Karpas-422 (cell line): ENCODE measurements at regions not wholly inside any gene's neighbourhood (a gene's known extent, or its start where the extent isn't known, plus 50 kb on each side); places are given as distances from the start of the nearest gene placed in this dataset.

Source experiments
- DNase-seq: peaks from one replicate; pipeline ENCODE4 v3.0.0-alpha.2; 2015
- H2AFZ ChIP-seq: fragments of 200-600 bp; sonication (generic); 2 replicates; pipeline ENCODE4 v1.6.1; 2014; ENCODE audit warnings: antibody characterized with exemption, low read length, mixed read lengths
- H3K27ac ChIP-seq: fragments of 200-600 bp; sonication (generic); 2 replicates; pipeline ENCODE4 v1.5.1; 2014; ENCODE audit warnings: mild to moderate bottlenecking, low read length, moderate library complexity
- H3K27me3 ChIP-seq: fragments of 200-600 bp; sonication (generic); 2 replicates; pipeline ENCODE4 v1.6.1; 2014; ENCODE audit warnings: low read length, mixed read lengths
- H3K36me3 ChIP-seq: fragments of 200-600 bp; sonication (generic); 2 replicates; pipeline ENCODE4 v1.6.1; 2014; ENCODE audit warnings: low read length, mixed read lengths; ENCODE audit not compliant: insufficient read depth
- H3K4me1 ChIP-seq: fragments of 200-600 bp; sonication (generic); 2 replicates; pipeline ENCODE4 v1.6.1; 2014; ENCODE audit warnings: mild to moderate bottlenecking, low read length, mixed read lengths
- H3K4me2 ChIP-seq: fragments of 200-600 bp; sonication (generic); 2 replicates; pipeline ENCODE4 v1.6.1; 2014; ENCODE audit warnings: low read length, low read depth, mild to moderate bottlenecking; ENCODE audit not compliant: poor library complexity, severe bottlenecking
- H3K4me3 ChIP-seq: fragments of 200-600 bp; sonication (generic); 2 replicates; pipeline ENCODE4 v1.5.1; 2014; ENCODE audit warnings: mild to moderate bottlenecking, antibody characterized with exemption, low read length, mixed read lengths
- H3K79me2 ChIP-seq: fragments of 200-600 bp; sonication (generic); 2 replicates; pipeline ENCODE4 v1.6.1; 2014; ENCODE audit warnings: mild to moderate bottlenecking, low read length, mixed read lengths
- H3K9ac ChIP-seq: fragments of 200-600 bp; sonication (generic); 2 replicates; pipeline ENCODE4 v1.6.0; 2014; ENCODE audit warnings: low read length
- H3K9me2 ChIP-seq: fragments of 200-600 bp; sonication (generic), shearing (Covaris generic); replicated peaks from 2 replicates; pipeline ENCODE4 v1.6.0; 2014; ENCODE audit warnings: mild to moderate bottlenecking, low read length, moderate library complexity; ENCODE audit not compliant: insufficient read depth
- H3K9me3 ChIP-seq: fragments of 300-700, 200-600 bp; sonication (generic); 2 replicates; pipeline ENCODE4 v1.6.1; 2014; ENCODE audit warnings: low read length, mixed read lengths
- H4K20me1 ChIP-seq: fragments of 200-600 bp; sonication (generic); 2 replicates; pipeline ENCODE4 v1.6.1; 2014; ENCODE audit warnings: mild to moderate bottlenecking, antibody characterized with exemption, low read length, low read depth; ENCODE audit not compliant: insufficient read depth

GRCh38 chr6:9401960-9402359 lies 966.6 kb upstream of the SLC35B3 start:
- no peak overlapping the region for H3K9ac ChIP-seq

GRCh38 chr6:9399916-9400315 lies 964.6 kb upstream of the SLC35B3 start:
- H3K79me2 ChIP-seq = no peaks in the 10 kb centered on the region

More at GRCh38 chr6:9401960-9402359, 966.6 kb upstream of the SLC35B3 start:
- Histone ChIP-seq H3K27ac (no peak overlapping the region), H3K79me2 (no peaks in the 10 kb centered on the region), H3K9me3 (no peaks in the 10 kb centered on the region), H3K36me3 (no peaks in the 10 kb centered on the region), H3K4me1 (no peaks in the 10 kb centered on the region), H3K9me2 (no peaks in the 10 kb centered on the region), H2AFZ (no peak overlapping the region), H3K4me2 (no peak overlapping the region), H4K20me1 (no peaks in the 10 kb centered on the region), H3K27me3 (no peaks in the 10 kb centered on the region), H3K4me3 (no peak overlapping the region)
- DNase-seq = no peak

GRCh38 chr6:9398767-9399373 lies 963.5 kb upstream of the SLC35B3 start:
- Histone ChIP-seq H3K36me3 (no peaks in the 10 kb centered on the region), H3K79me2 (no peaks in the 10 kb centered on the region), H3K27me3 (no peaks in the 10 kb centered on the region), H3K27ac (no peak overlapping the region), H3K4me1 (no peaks in the 10 kb centered on the region), H3K9me3 (no peaks in the 10 kb centered on the region), H3K4me3 (no peak overlapping the region), H3K9ac (no peak overlapping the region), H2AFZ (no peak overlapping the region), H3K9me2 (no peaks in the 10 kb centered on the region), H4K20me1 (no peaks in the 10 kb centered on the region), H3K4me2 (no peak overlapping the region)
- DNase-seq = no peak

More at GRCh38 chr6:9399916-9400315, 964.6 kb upstream of the SLC35B3 start:
- Histone ChIP-seq H3K4me1 (no peaks in the 10 kb centered on the region), H3K4me2 (no peak overlapping the region), H3K9ac (no peak overlapping the region), H2AFZ (no peak overlapping the region), H3K27ac (no peak overlapping the region), H3K27me3 (no peaks in the 10 kb centered on the region), H3K9me2 (no peaks in the 10 kb centered on the region), H3K4me3 (no peak overlapping the region), H4K20me1 (no peaks in the 10 kb centered on the region), H3K9me3 (no peaks in the 10 kb centered on the region), H3K36me3 (no peaks in the 10 kb centered on the region)
- DNase-seq = no peak

GRCh38 chr6:9398071-9398766 lies 962.9 kb upstream of the SLC35B3 start:
- H3K4me2 ChIP-seq = no peak overlapping the region

GRCh38 chr6:9388596-9388995 lies 953.3 kb upstream of the SLC35B3 start:
- Histone ChIP-seq H3K9me2 (no peaks in the 10 kb centered on the region), H3K4me2 (no peak overlapping the region), H3K4me3 (no peak overlapping the region), H3K4me1 (no peaks in the 10 kb centered on the region), H3K79me2 (no peaks in the 10 kb centered on the region), H3K36me3 (no peaks in the 10 kb centered on the region), H4K20me1 (no peaks in the 10 kb centered on the region), H3K27ac (no peak overlapping the region), H2AFZ (no peak overlapping the region), H3K9ac (no peak overlapping the region), H3K9me3 (no peaks in the 10 kb centered on the region), H3K27me3 (no peaks in the 10 kb centered on the region)
- no peak for DNase-seq

More at GRCh38 chr6:9398071-9398766, 962.9 kb upstream of the SLC35B3 start:
- no peaks in the 10 kb centered on the region for H4K20me1 ChIP-seq
- no peak overlapping the region for H2AFZ ChIP-seq
- no peaks in the 10 kb centered on the region for H3K27me3 ChIP-seq
- no peak overlapping the region for H3K4me3 ChIP-seq
- no peaks in the 10 kb centered on the region for H3K9me2 ChIP-seq
- H3K27ac ChIP-seq = no peak overlapping the region
- H3K9ac ChIP-seq = no peak overlapping the region
- H3K9me3 ChIP-seq = no peaks in the 10 kb centered on the region
- no peaks in the 10 kb centered on the region for H3K4me1 ChIP-seq
- DNase-seq = no peak
- H3K36me3 ChIP-seq = no peaks in the 10 kb centered on the region
- H3K79me2 ChIP-seq = no peaks in the 10 kb centered on the region

- Histone ChIP-seq H2AFZ (no peak overlapping the region), H3K9me2 (no peaks in the 10 kb centered on the region), H3K27ac (no peak overlapping the region), H3K9ac (no peak overlapping the region), H3K4me3 (no peak overlapping the region), H4K20me1 (no peaks in the 10 kb centered on the region), H3K36me3 (no peaks in the 10 kb centered on the region), H3K4me2 (no peak overlapping the region), H3K9me3 (no peaks in the 10 kb centered on the region), H3K79me2 (no peaks in the 10 kb centered on the region), H3K27me3 (no peaks in the 10 kb centered on the region), H3K4me1 (no peaks in the 10 kb centered on the region)
- DNase-seq = no peak
Measured at GRCh38 chr6:9380568-9380967, 945.2 kb upstream of the SLC35B3 start.

DNA sequence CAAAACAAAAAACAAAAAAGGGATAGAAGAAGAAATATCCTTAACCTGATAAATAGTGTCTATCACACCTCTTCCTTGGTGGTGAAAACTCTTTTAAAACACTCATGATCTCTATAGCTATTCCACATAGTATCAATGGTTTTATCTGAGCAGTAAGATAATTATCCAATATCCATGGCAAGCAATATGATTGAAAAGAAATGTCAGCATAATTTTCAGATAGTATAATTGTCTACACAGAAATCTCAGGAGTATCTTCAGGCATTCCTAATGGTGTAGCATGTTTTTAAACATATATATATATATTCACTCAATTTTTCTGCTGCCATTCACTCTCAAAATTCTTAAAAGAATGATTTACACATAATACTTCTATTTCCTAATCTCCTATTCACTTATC lies 938.0 kb upstream of the SLC35B3 start:
- Histone ChIP-seq H3K36me3 (no peaks in the 10 kb centered on the region), H3K4me3 (no peak overlapping the region)

GRCh38 chr6:9370480-9370879 lies 935.1 kb upstream of the SLC35B3 start:
- H3K9me2 ChIP-seq = no peaks in the 10 kb centered on the region
- H3K9ac ChIP-seq = no peak overlapping the region
- H3K4me3 ChIP-seq = no peak overlapping the region
- no peaks in the 10 kb centered on the region; the same call in 1 of the 2 replicates for H3K9me3 ChIP-seq
- no peaks in the 10 kb centered on the region for H4K20me1 ChIP-seq
- H3K27me3 ChIP-seq = no peaks in the 10 kb centered on the region
- no peak overlapping the region for H2AFZ ChIP-seq
- no peak overlapping the region for H3K4me2 ChIP-seq
- H3K36me3 ChIP-seq = no peaks in the 10 kb centered on the region
- no peaks in the 10 kb centered on the region for H3K4me1 ChIP-seq
- H3K79me2 ChIP-seq = no peaks in the 10 kb centered on the region
- no peak for DNase-seq
- H3K27ac ChIP-seq = no peak overlapping the region

More for the DNA sequence above, 938.0 kb upstream of the SLC35B3 start:
- no peak for DNase-seq
- Histone ChIP-seq H3K4me2 (no peak overlapping the region), H3K27ac (no peak overlapping the region), H3K9ac (no peak overlapping the region), H3K27me3 (no peaks in the 10 kb centered on the region), H4K20me1 (no peaks in the 10 kb centered on the region), H3K4me1 (no peaks in the 10 kb centered on the region), H3K9me2 (no peaks in the 10 kb centered on the region), H2AFZ (no peak overlapping the region), H3K9me3 (no peaks in the 10 kb centered on the region), H3K79me2 (no peaks in the 10 kb centered on the region)
